GM10266 (cell line): ENCODE measurements at regions not wholly inside any gene's neighbourhood (a gene's known extent, or its start where the extent isn't known, plus 50 kb on each side); places are given as distances from the start of the nearest gene placed in this dataset.

Experiments used
- DNase-seq: peaks from one replicate; pipeline ENCODE4 v3.0.0; 2012; ENCODE audit errors: extremely low spot score
- TF ChIP-seq, protein P1 (sequence below): IDR thresholded peaks from 2 replicates; pipeline ENCODE4 v1.5.1; 2012; ENCODE audit warnings: mild to moderate bottlenecking, low read depth; ENCODE audit not compliant: control insufficient read depth, insufficient read depth; ENCODE audit errors: missing control alignments

DNA sequence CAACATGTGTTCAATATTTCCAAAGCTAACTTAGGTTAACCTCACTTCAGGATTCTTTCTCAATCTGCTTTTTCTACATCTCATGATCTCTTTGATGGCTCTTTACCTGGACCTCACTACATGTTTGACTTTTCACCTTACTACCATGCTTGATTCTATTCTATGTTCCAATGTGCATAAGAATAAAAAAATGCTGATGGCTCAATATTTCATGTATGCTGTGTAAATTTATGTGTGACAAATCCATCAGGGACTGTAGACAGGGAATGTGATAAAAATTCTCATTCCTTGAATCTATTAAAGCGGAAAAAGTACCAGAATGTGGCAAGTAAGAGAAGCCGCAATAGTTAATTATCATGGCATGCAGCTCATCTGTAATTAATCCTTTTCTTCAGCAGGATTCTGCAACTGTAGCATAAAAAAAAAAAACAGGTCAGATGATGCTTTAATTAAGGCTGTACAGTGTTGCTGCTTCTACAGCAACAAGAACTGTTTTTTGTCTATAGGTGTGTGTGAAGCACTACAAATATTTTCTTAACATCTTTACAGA, 276.9 kb upstream of the PRKD1 start:
- TF ChIP-seq, protein P1, sequence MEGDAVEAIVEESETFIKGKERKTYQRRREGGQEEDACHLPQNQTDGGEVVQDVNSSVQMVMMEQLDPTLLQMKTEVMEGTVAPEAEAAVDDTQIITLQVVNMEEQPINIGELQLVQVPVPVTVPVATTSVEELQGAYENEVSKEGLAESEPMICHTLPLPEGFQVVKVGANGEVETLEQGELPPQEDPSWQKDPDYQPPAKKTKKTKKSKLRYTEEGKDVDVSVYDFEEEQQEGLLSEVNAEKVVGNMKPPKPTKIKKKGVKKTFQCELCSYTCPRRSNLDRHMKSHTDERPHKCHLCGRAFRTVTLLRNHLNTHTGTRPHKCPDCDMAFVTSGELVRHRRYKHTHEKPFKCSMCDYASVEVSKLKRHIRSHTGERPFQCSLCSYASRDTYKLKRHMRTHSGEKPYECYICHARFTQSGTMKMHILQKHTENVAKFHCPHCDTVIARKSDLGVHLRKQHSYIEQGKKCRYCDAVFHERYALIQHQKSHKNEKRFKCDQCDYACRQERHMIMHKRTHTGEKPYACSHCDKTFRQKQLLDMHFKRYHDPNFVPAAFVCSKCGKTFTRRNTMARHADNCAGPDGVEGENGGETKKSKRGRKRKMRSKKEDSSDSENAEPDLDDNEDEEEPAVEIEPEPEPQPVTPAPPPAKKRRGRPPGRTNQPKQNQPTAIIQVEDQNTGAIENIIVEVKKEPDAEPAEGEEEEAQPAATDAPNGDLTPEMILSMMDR = no peak
- no peak for DNase-seq

DNA sequence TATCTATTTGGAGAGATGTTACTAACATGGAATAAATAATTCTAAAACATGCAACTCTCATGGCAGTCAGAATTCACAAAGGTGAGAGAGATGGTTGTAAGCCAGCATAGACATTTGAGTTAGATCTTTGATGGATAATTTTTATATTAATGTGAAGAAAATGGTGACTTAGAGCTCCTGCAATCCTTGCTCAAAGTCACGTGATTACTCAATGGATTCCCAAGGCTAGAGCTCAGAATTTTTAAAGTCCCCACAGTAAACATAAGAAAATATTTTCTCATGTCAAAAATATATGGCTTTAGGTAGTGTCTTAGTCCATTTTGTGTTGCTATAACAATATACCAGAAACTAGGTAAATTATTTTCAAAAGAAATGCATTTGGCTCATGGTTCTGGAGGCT, 281.5 kb upstream of the PRKD1 start:
- no peak for DNase-seq
- TF ChIP-seq, protein P1 = no peak

DNA sequence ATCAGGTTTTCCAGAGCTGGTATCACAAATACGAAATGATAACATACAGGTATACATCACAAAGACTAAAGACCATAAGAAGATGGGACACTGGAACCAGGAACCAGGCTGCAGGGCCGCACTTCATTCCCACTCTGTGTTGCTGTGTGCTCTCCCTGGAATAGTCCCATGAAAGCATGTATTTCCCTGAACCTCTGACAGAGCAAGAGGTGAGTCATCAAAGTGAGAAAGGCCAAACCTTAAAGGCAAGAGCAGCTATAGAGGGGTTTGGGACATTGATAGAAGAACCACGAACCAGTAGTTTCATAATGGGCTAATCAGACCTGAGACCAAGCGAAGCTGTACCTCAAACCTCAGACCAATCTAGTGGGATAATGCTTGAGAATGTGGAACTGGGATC, 283.0 kb upstream of the PRKD1 start:
- no peak for DNase-seq
- TF ChIP-seq, protein P1 = no peak

DNA sequence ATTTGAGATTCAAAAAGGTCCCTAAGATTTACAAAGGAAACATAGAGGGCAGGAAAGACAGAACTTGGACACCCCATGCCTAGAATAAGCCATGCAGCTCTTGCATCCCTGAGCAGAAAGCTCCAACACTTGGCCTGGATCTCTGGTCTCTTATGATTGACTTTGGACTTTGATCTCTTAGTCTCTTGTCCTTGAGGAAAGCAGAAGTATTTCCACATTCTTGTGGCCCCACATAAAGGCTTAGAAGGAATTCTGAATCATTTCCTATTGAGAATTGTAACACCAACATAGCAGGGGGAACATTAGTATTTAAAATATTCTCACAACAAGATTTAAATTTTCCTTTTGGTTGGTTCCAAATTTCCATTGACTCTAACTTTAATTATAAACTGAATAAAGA, 283.7 kb upstream of the PRKD1 start:
- no peak for DNase-seq
- TF ChIP-seq, protein P1 = no peak

DNA sequence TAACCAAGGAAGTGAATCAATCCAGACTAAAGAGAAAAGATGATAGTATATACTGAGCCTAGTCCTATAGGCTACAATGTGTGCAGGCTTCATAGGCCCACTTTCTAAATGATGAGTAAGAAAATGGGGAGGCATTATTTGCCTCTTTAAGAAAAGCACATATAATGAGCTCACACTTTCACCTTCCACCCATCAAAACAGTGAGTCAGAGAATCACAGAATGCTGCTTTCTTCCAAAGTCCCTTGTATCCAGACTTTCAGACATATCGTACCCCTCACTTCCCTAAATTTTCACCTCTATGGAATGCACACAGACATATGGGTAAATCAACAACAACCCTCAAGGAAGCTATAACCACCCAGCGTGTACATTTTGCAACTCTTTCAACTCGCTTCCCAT, 286.4 kb upstream of the PRKD1 start:
- DNase-seq = no peak

DNA sequence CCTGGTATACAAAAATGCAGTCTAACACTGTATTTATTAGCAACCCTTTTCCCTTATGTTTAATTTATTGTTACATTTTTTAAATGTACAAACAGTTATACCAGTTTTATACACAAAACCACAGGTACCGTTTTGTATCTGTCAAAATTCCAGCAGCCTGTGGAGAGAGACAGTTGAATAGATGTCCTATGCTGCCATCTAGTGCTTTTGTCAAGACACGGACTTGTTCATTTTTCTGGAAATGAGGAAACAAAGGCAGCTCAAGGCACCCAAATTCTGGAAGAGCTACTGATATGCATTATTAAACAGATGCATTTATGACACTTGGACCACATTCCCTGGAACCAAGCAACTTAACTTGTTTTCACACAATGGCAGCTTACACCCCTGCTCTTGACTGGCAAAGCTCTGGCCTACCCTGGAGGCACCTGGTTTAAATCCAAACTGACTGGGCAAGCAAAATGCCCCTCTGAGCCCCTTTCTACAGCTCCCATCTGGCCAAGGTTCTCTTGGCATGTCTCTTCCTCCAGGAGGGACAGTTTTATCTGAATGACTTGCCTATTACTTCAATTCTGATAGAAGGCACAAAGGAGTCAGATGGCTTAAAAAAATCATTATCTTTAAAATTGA, 286.9 kb upstream of the PRKD1 start:
- peak; percentile 25 for DNase-seq
- TF ChIP-seq, protein P1 = peak; percentile 52

More for the DNA sequence above, 286.4 kb upstream of the PRKD1 start:
- TF ChIP-seq, protein P1 = no peak

DNA sequence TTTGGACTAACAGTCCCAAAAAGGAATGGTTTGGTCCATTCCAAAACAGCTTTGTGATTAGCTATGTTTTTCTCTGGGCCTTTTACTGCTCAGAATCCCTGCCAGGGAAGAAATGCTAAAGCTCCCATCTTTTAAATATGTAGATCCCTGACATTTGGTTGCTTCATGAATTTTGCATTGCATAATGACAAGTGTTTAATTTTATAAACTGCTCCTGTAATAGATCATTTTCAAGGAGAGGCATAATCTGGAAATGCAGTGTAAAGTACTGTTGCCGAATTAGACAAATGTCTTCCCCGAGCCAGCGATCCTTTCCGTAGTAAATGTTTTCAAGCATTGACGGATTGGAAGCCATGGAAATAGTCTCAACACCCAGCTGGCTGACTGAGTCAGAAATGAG, 291.3 kb upstream of the PRKD1 start:
- TF ChIP-seq, protein P1 = no peak
- no peak for DNase-seq
